PFSK-1 (cell line): ENCODE measurements at regions not wholly inside any gene's neighbourhood (a gene's known extent, or its start where the extent isn't known, plus 50 kb on each side); places are given as distances from the start of the nearest gene placed in this dataset.

Source experiments
- FOXP2 ChIP-seq: optimal IDR thresholded peaks from 2 replicates; pipeline ENCODE3; 2011; ENCODE audit warnings: borderline replicate concordance, control low read depth, inconsistent platforms; ENCODE audit not compliant: insufficient read depth; ENCODE audit errors: extremely low read length, extremely low read depth
- POLR2AphosphoS5 ChIP-seq: IDR thresholded peaks from 2 replicates; pipeline ENCODE4 v1.6.1; 2012; ENCODE audit warnings: low read depth, mild to moderate bottlenecking, control low read depth, low read length, moderate library complexity
- REST ChIP-seq, 2 experiments: IDR thresholded peaks; 2 replicates each; pipeline versions ENCODE4 v1.6.1 to v1.8.0; 2011 to 2012; ENCODE audit warnings: low read depth in 2 of 2, low read length in 2 of 2, control low read depth in 1 of 2, inconsistent platforms in 1 of 2, mild to moderate bottlenecking in 1 of 2, moderate library complexity in 1 of 2; ENCODE audit not compliant: insufficient read depth in 1 of 2
- SIN3A ChIP-seq: IDR thresholded peaks from 2 replicates; pipeline ENCODE4 v1.6.1; 2012; ENCODE audit warnings: mild to moderate bottlenecking, low read length, moderate library complexity, borderline replicate concordance; ENCODE audit not compliant: insufficient read depth
- TAF1 ChIP-seq: IDR thresholded peaks from 2 replicates; pipeline ENCODE4 v1.6.1; 2012; ENCODE audit warnings: low read length, control low read depth, borderline replicate concordance; ENCODE audit not compliant: insufficient read depth

- no peak for TF ChIP-seq POLR2AphosphoS5
- TF ChIP-seq TAF1: no peak
- no peak for TF ChIP-seq REST (IDR thresholded peaks at IDR 0.05; ENCODE audit: insufficient read depth in 1 of 2, low read depth in 2 of 2, low read length in 2 of 2)
- TF ChIP-seq SIN3A: no peak
- TF ChIP-seq FOXP2: no peak
These were observed 236.1 kb upstream of the PLEKHG7 start for GRCh38 chr12:92466391-92467305.
